ENCODE measurements at regions not wholly inside any gene's neighbourhood (a gene's known extent, or its start where the extent isn't known, plus 50 kb on each side); places are given as distances from the start of the nearest gene placed in this dataset.

DNA sequence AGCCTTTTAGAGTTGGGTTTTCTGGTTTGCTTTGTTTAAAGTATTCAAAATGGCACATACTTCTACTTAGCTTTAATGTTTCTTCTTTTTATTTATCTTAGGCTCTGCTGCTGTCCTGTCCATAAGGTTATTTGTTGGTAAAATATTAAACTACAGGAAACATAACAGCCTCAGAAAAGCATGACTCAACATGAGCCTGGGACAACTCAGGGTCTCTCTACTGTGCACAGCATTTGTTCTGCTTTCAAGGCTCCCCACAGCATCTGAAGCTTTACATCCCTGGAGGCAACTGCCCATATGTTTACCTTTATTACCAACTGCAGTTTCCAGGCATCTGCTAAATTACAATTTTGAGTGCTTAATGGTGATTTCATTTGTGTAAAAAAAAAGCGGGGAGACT is 954.2 kb upstream of the FBXO33 start:
- WGBS (ENCODE audit: missing lambda C conversion rate) = 19% methylated on average over 1 of the region's 1 CpG
- ChIA-PET POLR2A (no interaction called here), CTCF (interaction anchor here (0.9 kb wide), 1 partner anchor 27 kb away, joined by 3 read pairs; no protein-coding TSS in a partner anchor)
- Histone ChIP-seq H3K4me1 (no peaks in the 10 kb centered on the region), H3K27ac (no peak overlapping the region), H3K4me3 (no peak overlapping the region), H3K4me2 (no peak overlapping the region), H3K9me3 (no peaks in the 10 kb centered on the region)
- DNase-seq (ENCODE audit: low read depth in 1 of 2, low spot score in 1 of 2) = no peak
- no peak for FAIRE-seq
- no peak for ATAC-seq
- no peak for TF ChIP-seq CBX2 (IDR thresholded peaks at IDR 0.05; ENCODE audit: borderline replicate concordance, low read depth)
- TF ChIP-seq, protein P1, sequence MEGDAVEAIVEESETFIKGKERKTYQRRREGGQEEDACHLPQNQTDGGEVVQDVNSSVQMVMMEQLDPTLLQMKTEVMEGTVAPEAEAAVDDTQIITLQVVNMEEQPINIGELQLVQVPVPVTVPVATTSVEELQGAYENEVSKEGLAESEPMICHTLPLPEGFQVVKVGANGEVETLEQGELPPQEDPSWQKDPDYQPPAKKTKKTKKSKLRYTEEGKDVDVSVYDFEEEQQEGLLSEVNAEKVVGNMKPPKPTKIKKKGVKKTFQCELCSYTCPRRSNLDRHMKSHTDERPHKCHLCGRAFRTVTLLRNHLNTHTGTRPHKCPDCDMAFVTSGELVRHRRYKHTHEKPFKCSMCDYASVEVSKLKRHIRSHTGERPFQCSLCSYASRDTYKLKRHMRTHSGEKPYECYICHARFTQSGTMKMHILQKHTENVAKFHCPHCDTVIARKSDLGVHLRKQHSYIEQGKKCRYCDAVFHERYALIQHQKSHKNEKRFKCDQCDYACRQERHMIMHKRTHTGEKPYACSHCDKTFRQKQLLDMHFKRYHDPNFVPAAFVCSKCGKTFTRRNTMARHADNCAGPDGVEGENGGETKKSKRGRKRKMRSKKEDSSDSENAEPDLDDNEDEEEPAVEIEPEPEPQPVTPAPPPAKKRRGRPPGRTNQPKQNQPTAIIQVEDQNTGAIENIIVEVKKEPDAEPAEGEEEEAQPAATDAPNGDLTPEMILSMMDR (IDR thresholded peaks at IDR 0.05) = no peak
- TF ChIP-seq SMC3 (IDR thresholded peaks at IDR 0.05) = no peak
- TF ChIP-seq, protein P2, sequence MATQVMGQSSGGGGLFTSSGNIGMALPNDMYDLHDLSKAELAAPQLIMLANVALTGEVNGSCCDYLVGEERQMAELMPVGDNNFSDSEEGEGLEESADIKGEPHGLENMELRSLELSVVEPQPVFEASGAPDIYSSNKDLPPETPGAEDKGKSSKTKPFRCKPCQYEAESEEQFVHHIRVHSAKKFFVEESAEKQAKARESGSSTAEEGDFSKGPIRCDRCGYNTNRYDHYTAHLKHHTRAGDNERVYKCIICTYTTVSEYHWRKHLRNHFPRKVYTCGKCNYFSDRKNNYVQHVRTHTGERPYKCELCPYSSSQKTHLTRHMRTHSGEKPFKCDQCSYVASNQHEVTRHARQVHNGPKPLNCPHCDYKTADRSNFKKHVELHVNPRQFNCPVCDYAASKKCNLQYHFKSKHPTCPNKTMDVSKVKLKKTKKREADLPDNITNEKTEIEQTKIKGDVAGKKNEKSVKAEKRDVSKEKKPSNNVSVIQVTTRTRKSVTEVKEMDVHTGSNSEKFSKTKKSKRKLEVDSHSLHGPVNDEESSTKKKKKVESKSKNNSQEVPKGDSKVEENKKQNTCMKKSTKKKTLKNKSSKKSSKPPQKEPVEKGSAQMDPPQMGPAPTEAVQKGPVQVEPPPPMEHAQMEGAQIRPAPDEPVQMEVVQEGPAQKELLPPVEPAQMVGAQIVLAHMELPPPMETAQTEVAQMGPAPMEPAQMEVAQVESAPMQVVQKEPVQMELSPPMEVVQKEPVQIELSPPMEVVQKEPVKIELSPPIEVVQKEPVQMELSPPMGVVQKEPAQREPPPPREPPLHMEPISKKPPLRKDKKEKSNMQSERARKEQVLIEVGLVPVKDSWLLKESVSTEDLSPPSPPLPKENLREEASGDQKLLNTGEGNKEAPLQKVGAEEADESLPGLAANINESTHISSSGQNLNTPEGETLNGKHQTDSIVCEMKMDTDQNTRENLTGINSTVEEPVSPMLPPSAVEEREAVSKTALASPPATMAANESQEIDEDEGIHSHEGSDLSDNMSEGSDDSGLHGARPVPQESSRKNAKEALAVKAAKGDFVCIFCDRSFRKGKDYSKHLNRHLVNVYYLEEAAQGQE (IDR thresholded peaks at IDR 0.05) = no peak
- no peak for TF ChIP-seq EP300 (IDR thresholded peaks at IDR 0.05)

DNA sequence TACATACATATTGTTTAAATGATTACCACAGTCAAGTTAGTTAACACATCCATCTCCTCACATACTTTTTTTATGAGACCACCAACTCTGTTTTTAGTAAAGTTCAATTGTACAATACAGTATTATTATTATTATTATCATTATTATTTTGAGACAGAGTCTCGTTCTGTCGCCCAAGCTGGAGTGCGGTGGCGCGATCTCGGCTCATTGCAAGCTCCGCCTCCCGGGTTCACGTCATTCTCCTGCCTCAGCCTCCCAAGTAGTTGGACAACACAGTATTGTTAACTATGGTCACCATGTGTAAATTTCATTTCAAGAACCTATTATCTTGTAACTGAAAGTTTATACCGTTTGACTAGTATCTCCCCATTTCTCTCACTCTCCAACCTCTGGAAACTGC is 942.0 kb upstream of the FBXO33 start:
- no peak for FAIRE-seq
- no peak for TF ChIP-seq CHD2 (IDR thresholded peaks at IDR 0.05; ENCODE audit: low read length, partially characterized antibody)
- TF ChIP-seq, protein P3, sequence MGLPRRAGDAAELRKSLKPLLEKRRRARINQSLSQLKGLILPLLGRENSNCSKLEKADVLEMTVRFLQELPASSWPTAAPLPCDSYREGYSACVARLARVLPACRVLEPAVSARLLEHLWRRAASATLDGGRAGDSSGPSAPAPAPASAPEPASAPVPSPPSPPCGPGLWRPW (IDR thresholded peaks at IDR 0.05) = no peak
- no peak for TF ChIP-seq NR3C1 (IDR thresholded peaks at IDR 0.05)
- no peak for TF ChIP-seq POLR2AphosphoS2 (conservative IDR thresholded peaks at IDR 0.05; ENCODE audit: low read length)
- TF ChIP-seq, protein P4, sequence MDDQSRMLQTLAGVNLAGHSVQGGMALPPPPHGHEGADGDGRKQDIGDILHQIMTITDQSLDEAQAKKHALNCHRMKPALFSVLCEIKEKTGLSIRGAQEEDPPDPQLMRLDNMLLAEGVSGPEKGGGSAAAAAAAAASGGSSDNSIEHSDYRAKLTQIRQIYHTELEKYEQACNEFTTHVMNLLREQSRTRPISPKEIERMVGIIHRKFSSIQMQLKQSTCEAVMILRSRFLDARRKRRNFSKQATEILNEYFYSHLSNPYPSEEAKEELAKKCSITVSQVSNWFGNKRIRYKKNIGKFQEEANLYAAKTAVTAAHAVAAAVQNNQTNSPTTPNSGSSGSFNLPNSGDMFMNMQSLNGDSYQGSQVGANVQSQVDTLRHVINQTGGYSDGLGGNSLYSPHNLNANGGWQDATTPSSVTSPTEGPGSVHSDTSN (IDR thresholded peaks at IDR 0.05) = no peak
- no peak for TF ChIP-seq CHD4 (IDR thresholded peaks at IDR 0.05; ENCODE audit: borderline replicate concordance)
- TF ChIP-seq MYC (IDR thresholded peaks at IDR 0.05; ENCODE audit: borderline replicate concordance, low read length) = no peak
- no peak for TF ChIP-seq RCOR1 (IDR thresholded peaks at IDR 0.05; ENCODE audit: low read depth, low read length)
- no peak for TF ChIP-seq EP300 (IDR thresholded peaks at IDR 0.05)
- TF ChIP-seq ZFP36 (IDR thresholded peaks at IDR 0.05; ENCODE audit: borderline replicate concordance, partially characterized antibody) = no peak
- TF ChIP-seq NFE2L2 (conservative IDR thresholded peaks at IDR 0.05; ENCODE audit: low read length) = no peak
- TF ChIP-seq EHF (CRISPR knock-in tag; IDR thresholded peaks at IDR 0.05) = no peak
- TF ChIP-seq, protein P1 (IDR thresholded peaks at IDR 0.05) = no peak
- TF ChIP-seq HOXA7 (CRISPR knock-in tag; IDR thresholded peaks at IDR 0.05) = no peak
- no peak for TF ChIP-seq EHMT2 (IDR thresholded peaks at IDR 0.05; ENCODE audit: low read depth)
- no peak for TF ChIP-seq BHLHE40 (IDR thresholded peaks at IDR 0.05; ENCODE audit: low read depth, low read length)
- no peak for TF ChIP-seq NPAS2 (CRISPR knock-in tag; IDR thresholded peaks at IDR 0.05; ENCODE audit: borderline replicate concordance)
- TF ChIP-seq, protein P5, sequence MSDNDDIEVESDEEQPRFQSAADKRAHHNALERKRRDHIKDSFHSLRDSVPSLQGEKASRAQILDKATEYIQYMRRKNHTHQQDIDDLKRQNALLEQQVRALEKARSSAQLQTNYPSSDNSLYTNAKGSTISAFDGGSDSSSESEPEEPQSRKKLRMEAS (IDR thresholded peaks at IDR 0.05) = no peak
- no peak for TF ChIP-seq KDM1A (IDR thresholded peaks at IDR 0.05; ENCODE audit: low read depth)
- WGBS (ENCODE audit: missing lambda C conversion rate) = 47% methylated on average over 10 of the region's 10 CpGs
- Histone ChIP-seq H3K4me2 (no peak overlapping the region), H3K4me1 (no peaks in the 10 kb centered on the region), H3K27ac (no peak overlapping the region), H3K4me3 (no peak overlapping the region), H3K9me3 (no peaks in the 10 kb centered on the region)
- CTCF ChIA-PET = no interaction called here
- POLR2A ChIA-PET = no interaction called here
- no peak for ATAC-seq
- DNase-seq (ENCODE audit: low read depth in 1 of 2, low spot score in 1 of 2) = no peak

Data from A549 (cell line).